ENCODE measurements at regions not wholly inside any gene's neighbourhood (a gene's known extent, or its start where the extent isn't known, plus 50 kb on each side); places are given as distances from the start of the nearest gene placed in this dataset.

DNA sequence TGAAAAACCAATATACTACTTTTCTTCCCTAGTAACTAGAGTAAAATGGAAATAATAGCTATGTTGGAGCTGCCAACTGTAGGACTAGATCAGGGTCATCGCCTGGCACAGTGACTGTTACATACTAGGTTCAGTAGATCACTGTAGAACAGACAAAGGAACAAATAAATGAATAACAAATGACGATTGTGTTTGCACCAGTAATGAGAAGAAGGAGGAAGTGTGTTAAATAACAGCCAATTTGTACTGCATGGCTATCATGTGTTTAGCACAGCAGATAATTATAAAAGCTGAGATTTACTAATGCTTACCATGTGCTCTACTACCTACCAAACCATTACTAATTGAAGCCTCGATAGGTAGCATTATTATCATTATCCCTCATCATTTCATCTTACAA lies 85.3 kb upstream of the FXR1 start:
- H2AK5ac ChIP-seq (ENCODE audit: low read depth, low read length), result no peak overlapping the region
- no peak overlapping the region for H3K4ac ChIP-seq (ENCODE audit: low read depth, low read length)
- DNase-seq, result no peak
- dilution Hi-C loops (cut with HindIII; ENCODE audit: low sequenced_read_pairs, unreplicated experiment) (no loop called here), in situ Hi-C loops (cut with MboI; ENCODE audit: low sequenced_read_pairs) (no loop called here), intact Hi-C loops (cut with micrococcal nuclease) (no loop called here)
- H3K4me3 ChIP-seq (ENCODE audit: insufficient read depth, low read depth, low read length), result no peak overlapping the region
- H3K23ac ChIP-seq (ENCODE audit: low read depth, low read length), result no peak overlapping the region
- TF ChIP-seq CEBPB (IDR thresholded peaks at IDR 0.05; ENCODE audit: low read depth, low read length), result no peak
- H2BK5ac ChIP-seq (ENCODE audit: low read depth, low read length, poor library complexity, severe bottlenecking), result no peak overlapping the region
- no peak overlapping the region for H3K56ac ChIP-seq (ENCODE audit: extremely low read depth, insufficient read depth, low read length)
- CTCF ChIA-PET, result no interaction called here
- H4K20me1 ChIP-seq (ENCODE audit: insufficient read depth, low read length), result no peaks in the 10 kb centered on the region
- POLR2A ChIA-PET (ENCODE audit: unreplicated experiment), result no interaction called here
- no peak overlapping the region for H4K8ac ChIP-seq (ENCODE audit: low read depth in 2 of 2, low read length in 2 of 2)
- H3K9ac ChIP-seq (ENCODE audit: low read depth, low read length), result no peak overlapping the region
- H3K79me1 ChIP-seq (ENCODE audit: low read depth in 1 of 2, low read length in 2 of 2), result no peaks in the 10 kb centered on the region
- H2BK120ac ChIP-seq (ENCODE audit: low read depth, low read length), result no peak overlapping the region
- BruUV-seq (replicated peaks), result no TSS peak
- WGBS, 2 experiments (ENCODE audit: extremely low coverage in 2 of 2, insufficient read length in 1 of 2), result no CpG with 5 or more reads among the region's 3 CpGs
- H3K14ac ChIP-seq (replicated peaks; ENCODE audit: low read depth, low read length), result no peak overlapping the region
- no peaks in the 10 kb centered on the region for H3K9me1 ChIP-seq (ENCODE audit: insufficient read depth, low read length)
- no peak for ATAC-seq (ENCODE audit: low read depth)
- H2BK15ac ChIP-seq (ENCODE audit: low read depth, low read length), result no peak overlapping the region
- no peak overlapping the region for H2AK9ac ChIP-seq (replicated peaks; ENCODE audit: low read depth, low read length, poor library complexity)
- no peaks in the 10 kb centered on the region for H3K36me3 ChIP-seq (ENCODE audit: control insufficient read depth, insufficient read depth, low read length)
- no peak overlapping the region for H3K18ac ChIP-seq (ENCODE audit: low read depth, low read length)
- no peak overlapping the region for H2AFZ ChIP-seq (replicated peaks; ENCODE audit: low read length, poor library complexity)
- no peaks in the 10 kb centered on the region for H3K27me3 ChIP-seq (ENCODE audit: control insufficient read depth, insufficient read depth, low read length)
- no peak overlapping the region for H4K5ac ChIP-seq (ENCODE audit: low read depth, low read length)
- no peak overlapping the region for H3K27ac ChIP-seq (ENCODE audit: insufficient read depth, low read length)
- H4K91ac ChIP-seq (ENCODE audit: insufficient read depth, low read depth, low read length), result no peak overlapping the region
- H3K9me3 ChIP-seq (ENCODE audit: control insufficient read depth, insufficient read depth, low read length), result peaks cover 14% of the 10 kb centered on the region
- no peaks in the 10 kb centered on the region for H3K4me1 ChIP-seq (ENCODE audit: control insufficient read depth, insufficient read depth, low read length)
- H3K4me2 ChIP-seq (ENCODE audit: low read depth, low read length), result no peak overlapping the region
- no peak overlapping the region for H2BK20ac ChIP-seq (ENCODE audit: low read depth, low read length)
